GM18508 (cell line): ENCODE measurements at regions not wholly inside any gene's neighbourhood (a gene's known extent, or its start where the extent isn't known, plus 50 kb on each side); places are given as distances from the start of the nearest gene placed in this dataset.
"Not testable (repeated sequence)": the region's sequence is repeated elsewhere in the genome, so short reads cannot be mapped to it uniquely, and the experiment has no call there.

ENCODE experiments used
- ATAC-seq: cut with Tn5 transposase; IDR thresholded peaks from one replicate; pipeline ENCODE4 v1.9.1; 2021; ENCODE audit warnings: moderate number of reproducible peaks; ENCODE audit not compliant: insufficient read depth, unreplicated experiment

DNA sequence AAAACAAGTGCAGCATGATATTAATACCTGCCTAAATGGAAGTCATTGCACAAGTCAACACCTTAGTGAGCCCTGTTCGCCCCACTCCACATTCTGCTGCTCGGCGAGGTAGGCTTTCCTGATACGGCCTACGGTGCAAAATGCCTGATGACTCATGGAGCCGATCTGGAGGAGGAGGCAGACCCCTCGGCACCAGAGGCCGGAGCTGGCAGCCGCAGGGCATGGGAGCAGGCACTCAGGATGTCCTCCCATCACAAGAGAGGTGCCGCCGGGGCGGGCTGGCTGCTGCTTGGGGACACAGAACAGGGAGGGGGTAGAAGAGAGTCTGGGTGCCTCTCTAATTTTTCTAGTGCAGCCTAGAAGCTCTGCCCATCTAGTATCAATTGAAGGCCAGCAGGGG lies 418.5 kb upstream of the MGMT start:
- no peak for ATAC-seq

DNA sequence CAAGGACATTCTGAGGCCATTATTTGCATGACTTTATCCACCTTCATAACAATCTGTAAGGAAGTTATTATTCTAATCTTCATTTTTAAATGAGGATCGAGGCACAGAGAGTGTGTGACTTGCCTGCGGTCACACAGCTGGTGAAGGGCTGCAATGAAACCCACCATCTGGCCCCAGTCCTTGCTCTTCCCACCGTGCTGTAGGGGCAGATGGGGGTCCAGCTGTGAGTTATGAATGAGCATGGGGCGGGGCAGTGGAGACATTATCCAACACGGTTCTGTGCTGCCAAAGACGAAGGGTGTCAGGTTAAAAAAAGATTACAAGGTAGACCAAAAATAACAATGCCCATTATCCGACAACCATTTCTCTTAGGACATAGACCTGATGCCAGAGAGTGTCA lies 417.5 kb upstream of the MGMT start:
- ATAC-seq = no peak

DNA sequence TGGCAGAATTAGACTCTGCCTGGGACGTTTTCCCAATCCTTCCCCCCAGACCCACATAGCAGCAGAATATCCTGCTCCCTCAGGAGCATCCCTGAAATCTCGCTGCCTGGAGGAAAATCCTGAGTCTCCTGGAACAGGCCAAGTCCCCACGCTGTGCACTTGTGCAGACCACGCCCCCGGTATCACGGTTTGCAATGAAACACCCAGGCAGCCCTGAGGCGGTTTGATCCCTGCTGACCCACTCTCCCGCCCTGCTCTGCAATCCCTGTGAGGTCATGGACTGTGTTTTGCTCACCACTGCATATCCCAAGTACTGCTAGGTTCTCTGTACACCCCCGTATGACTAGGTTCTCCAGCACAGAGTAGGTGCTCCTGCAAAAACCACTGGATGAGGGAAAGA lies 411.8 kb upstream of the MGMT start:
- ATAC-seq = no peak

DNA sequence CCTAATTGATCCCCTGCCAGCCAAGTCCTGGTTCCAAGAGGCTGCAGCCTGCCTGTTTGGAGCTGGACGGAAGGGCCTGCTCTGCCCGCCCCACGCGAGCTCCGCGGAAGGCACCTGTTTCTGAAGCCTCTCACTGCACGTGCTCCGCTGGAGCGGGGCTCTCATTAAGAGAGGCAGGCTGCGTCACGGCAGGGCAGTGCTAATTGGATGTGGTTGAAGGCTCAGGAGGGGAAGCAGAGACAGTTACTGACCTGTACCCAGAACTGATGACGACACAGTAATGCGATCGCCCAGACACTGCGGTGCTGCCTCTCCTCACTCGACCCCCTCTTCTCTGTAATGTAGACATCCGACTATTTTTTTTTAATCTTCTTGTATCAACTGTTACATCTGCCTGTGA lies 411.1 kb upstream of the MGMT start:
- ATAC-seq = no peak

DNA sequence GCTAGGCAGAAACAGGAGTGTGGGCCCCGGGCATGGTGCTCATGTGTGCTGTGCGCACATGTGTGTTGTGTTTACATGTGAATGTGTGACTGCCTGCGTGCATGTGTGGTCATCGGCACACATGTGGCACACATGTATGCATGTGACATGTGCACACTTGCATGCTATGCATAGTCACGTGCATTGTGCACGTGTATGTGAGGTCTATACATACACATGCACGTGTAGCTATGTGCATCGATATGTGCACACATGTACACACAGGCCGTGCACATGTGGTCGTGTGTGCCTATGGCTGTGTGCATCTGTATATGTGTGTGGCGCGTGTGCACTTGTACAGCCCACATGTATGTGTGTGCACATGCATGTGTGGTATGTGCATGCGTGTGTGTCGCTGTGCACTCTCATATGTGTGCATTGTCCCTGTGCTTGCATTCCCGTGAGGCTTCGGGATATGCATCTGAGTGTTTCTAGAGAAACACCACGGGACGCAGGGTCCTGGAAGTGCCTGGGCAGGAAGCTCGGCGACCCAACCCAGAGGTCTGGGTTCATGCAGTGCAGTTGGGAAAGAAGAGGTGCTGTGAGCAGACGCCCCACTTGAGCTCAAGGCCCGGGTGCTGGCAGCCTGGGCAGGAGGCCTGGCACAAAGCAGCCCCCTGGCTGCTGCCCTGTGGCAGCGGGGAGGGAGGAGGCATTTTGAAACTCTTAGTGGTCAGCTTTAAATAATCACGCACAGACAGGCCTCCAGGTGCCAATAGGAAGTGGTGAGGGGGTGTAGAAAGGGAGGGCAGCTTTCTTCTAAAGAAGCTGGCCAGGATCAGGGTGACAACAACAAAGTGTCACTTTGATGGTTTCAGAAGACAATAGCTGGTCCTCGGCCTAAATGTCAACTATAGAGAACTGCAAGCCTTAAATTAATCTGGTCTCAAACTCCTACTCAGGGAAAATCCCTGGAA lies 410.0 kb upstream of the MGMT start:
- no peak for ATAC-seq

DNA sequence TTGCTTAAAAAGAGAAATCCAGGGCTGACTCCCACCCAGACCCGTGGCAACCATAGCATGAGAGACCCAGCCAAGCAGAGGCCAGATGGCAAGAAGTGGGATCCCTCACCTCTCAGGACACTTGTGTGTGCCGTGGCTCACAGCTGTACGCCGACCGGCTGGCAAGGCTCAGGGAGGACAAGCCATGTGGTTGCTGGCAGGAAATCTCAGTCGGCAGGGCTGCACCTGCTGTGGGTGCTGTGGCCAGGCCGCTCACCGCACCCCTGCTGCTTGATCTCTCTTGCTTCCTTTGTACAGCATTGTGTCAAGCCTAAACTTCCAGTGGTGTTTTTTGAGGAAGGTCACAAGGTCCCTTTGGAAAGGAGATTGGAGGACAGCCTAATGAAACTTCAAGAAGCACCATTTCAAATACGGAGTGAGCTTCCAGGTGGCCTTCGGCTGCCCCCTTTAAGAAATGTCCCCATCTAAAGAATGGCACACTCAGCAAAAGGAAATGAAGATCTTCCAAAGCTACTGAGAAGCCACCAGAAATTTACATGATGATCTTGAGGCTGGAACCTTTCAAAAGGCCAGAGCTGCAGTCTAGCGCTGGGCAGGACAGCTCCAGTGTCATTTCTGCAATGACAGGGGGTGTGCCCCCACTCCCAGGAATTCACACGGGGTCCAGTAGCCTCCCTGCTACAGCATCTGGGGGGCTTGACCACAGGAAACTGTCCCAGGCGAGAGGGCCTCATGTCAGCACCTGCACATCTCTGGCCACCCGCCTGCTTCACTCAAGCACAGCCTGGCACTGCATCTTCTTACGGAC lies 409.0 kb upstream of the MGMT start:
- peak; percentile 77 for ATAC-seq

DNA sequence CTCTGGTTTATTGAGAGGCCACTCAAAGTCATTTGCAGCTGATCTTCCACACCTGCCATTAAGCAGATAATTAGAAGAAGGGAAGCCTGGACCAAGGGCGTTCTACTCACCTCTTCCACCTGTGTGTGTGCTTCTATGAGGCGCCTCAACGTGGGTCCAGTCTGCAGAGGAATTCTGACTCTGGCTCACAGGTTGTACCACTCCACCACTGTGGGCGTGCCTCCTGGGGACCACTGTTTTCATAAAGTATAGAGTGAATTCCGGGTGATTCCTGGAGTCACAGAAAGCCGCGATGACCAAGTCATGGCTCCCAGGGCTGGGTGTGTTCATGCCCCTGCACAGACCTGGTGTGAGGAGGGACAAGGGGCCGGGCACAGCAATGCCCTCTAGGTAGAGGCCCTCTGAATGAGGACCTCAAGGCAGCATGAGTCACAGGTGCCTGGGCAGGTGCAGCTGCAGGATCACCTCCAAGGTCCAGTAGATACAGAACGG lies 408.3 kb upstream of the MGMT start:
- no peak for ATAC-seq

DNA sequence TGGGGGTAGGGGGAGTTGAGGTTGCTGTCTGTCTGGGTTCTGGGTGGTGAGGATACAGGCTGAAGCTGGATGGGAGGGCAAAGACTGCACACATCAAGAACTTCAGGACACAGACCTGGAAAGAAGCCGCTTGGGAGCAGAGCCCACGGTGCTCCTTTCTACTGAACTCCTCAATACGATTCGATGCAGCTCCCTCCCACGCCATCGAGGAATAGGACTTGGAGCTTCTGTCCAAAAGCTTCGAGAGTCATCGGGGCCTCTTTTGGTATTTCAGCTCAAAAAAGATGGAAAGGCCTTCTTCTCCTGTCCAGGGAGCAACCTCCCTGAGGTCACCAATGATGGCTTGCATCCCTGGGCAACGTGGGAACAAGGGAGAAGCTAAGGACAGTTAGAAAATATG lies 407.1 kb upstream of the MGMT start:
- no peak for ATAC-seq

DNA sequence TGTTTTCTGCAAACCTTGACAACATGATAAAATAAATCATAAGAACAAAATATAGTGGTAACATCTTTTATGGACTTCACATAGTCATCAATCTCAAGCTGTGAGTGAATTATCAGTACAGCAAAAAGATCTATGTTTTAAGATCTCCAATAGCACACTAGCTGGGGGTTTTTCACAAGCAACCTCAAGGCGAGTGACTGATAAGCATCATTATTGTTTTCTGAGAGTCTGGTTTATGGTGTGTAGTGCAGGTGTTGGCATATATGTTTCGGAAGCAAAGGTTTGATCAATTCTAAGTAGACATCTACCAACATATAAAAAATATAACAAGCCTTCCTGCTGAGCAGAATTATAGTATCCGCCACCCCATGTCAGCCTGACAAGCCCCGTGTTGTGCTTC lies 403.8 kb upstream of the MGMT start:
- no peak for ATAC-seq

DNA sequence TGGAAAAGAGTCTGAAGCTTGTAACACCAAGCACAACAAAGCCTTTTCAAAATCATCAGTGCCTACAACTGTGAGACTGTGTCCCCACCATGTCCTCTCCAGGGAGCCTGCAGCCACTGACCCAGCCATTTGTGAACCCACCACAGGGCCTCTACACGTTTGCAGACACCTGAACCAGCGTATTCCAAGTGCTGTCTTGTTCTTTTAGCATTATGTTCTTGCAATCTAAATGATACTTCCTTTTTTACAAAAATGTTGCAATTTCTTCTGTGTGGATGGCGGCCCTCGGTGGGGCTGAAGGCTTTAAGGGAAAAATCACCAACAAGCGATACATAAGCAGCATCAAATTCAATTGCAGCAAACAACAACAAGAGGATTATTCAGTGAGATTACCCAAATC lies 403.2 kb upstream of the MGMT start:
- no peak for ATAC-seq

DNA sequence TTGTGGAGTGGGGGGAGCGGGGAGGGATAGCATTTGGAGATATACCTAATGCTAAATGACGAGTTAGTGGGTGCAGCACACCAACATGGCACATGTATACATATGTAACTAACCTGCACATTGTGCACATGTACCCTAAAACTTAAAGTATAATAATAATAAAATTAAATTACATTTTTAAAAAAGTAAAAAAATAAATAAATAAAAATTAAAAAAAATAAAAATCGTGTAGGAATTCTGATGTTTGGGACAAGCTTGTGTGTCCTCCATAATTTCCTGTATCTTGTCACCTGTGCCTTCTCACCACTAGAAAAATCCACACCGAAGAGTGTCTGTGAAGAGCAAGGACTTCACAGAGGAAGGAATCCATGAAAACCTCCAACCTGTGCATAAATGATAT lies 400.5 kb upstream of the MGMT start:
- ATAC-seq = not testable (repeated sequence)

DNA sequence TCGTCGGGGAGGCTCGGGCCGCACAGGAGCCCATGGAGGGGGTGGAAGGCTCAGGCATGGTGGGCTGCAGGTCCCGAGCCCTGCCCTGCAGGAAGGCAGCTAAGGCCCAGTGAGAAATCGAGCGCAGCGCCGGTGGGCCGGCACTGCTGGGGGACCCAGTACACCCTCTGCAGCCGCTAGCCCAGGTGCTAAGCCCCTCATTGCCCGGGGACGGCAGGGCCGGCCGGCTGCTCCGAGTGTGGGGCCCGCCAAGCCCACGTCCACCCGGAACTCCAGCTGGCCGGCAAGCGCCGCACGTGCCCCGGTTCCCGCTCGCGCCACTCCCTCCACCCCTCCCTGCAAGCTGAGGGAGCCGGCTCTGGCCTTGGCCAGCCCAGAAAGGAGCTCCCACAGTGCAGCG lies 395.6 kb upstream of the MGMT start:
- ATAC-seq = not testable (repeated sequence)

DNA sequence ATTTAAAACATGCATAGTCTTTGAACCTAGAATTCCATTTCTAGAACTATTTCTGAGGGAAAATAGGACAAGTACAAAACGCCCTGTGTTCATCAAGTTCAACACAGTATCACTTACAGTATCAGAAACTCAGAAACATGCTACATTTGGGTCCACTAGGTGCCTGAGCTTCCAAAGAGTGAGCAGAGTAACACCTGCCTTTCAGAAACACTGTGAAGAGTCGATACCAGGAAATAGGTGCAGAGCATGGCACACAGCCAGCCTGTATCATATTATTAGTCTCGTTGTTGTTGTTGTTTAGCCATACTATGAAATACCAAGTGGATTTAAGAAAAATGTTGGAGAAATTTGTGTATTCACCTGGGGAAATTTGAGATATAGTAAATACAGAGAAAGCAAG lies 392.1 kb upstream of the MGMT start:
- no peak for ATAC-seq

DNA sequence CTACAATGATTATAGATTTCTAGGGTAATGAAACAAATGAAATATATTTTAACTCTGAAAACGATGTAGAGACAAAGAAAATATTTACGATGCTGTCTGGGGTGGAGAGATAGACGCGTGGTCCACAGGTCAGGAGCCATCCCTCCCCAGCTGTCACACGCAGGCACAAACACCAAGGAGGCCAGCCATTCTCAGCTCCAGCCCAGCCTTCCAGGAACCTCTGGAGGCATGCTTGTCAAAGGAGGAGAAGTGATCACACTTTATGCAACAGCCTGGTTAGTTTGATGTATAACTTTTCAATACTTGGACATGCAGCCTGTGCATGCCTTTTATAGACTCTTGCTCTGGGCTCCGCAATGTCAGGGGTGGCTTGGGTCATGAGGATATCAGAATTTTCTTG lies 391.5 kb upstream of the MGMT start:
- no peak for ATAC-seq

DNA sequence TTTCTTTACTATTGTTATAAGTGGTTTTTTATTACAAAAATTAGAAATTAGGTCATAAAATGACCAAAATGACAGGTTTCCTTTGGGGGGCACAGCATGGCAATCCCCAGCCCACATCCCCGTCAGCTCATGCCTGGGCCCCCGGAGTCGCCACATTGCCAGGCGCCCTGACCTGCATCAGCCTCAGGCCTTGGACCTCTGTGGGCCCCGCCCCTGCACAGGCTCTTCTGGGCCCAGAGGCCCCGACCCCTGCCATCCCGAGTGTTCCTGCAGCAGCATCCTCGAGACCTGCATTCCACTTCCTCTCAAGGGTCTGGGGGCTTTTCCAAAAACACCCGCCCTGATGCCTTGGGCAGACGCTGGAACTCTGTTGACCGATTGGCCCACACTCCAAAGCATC lies 391.1 kb upstream of the MGMT start:
- ATAC-seq = no peak

DNA sequence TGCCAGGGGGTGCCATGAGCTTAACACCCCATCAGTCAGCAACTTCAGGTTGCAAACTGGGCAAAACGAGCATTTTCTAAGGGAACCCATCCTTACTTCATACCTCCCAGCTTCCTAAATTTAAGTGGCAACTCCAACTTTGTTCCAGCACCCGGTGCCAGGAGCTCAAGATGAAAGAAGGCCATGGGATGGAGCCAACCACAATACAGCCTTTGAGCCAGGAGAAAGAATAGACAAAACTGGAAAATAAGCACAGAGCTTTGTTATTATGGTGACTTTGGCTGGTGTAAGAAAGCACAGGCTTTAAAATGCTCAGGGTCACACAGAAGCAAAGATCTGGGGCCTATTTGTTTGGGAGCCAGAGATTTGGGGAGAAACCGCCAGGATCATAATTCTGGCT lies 388.7 kb upstream of the MGMT start:
- ATAC-seq = no peak

DNA sequence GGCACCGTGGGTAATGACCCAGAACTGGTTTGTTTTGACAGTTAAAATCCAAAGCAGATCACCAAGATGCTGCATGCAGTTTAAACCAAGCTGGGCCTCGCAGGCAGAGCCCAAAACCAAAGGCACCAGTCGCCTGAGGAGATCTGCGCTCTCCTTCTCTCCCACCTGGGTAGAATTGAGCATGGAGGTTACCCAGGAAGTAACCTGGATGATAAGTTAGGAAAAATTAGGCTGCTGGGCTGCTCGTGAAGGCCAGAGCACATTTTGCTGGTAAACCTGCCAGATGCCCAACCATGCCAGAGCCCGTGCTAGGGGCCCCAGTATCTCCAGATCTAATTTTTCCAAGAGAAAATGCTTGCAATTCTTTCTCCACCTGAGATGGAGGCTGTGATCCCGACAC lies 388.3 kb upstream of the MGMT start:
- no peak for ATAC-seq

DNA sequence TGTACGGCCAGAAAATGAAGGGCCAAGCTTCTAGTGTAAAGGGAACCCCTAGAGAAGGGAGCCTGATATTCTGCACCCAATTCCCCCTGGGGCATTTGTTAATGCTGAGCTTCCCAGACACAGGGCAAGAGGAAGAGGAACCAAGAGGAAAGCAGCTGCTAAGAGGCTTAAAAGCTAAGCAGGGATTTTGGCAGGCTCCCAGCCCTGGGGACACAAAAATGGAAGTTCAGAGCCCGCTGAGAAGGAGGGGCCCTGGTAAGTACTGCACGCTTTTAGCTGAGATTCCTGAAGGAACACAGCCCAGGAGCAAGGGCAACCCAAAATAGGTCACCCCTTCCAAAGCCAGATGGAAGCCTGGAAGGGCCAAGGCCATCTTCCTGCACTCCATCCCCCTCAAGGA lies 387.3 kb upstream of the MGMT start:
- no peak for ATAC-seq

DNA sequence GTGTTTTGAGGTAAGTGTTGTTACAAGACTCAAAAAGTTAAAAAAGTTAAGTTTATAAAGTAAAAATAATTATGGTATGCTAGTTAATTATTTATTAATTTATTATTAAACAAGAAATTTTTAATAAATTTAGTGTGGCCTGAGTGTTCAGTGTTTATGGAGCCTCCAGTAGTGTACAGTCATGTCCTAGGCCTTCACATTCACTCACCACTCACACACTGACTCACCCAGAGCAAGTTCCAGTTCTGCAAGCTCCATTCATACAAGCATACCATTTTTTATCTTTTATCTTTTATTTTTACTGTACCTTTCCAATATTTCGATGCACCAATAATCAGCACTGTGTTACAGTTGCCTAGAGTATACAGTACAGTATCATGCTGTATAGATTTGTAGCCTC lies 381.2 kb upstream of the MGMT start:
- ATAC-seq = no peak

DNA sequence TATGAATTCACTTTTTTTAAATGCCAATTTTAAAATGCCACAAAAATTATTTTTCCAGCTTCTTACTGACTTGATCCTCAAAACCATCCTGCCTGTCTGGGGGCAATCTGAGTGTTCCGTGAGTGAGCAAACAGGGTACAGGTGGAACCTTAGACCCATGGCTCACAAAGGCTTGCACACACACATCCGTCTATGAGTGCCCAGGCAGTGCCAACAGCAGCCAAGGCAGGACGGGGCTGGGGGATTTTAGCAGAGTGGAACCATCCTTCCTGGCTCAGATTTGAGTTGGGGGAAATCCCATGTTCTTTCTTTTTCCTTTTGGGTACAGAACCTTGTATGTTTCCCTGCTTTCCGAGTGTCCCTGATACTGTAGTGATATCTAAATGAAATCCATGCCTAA lies 377.7 kb upstream of the MGMT start:
- no peak for ATAC-seq

DNA sequence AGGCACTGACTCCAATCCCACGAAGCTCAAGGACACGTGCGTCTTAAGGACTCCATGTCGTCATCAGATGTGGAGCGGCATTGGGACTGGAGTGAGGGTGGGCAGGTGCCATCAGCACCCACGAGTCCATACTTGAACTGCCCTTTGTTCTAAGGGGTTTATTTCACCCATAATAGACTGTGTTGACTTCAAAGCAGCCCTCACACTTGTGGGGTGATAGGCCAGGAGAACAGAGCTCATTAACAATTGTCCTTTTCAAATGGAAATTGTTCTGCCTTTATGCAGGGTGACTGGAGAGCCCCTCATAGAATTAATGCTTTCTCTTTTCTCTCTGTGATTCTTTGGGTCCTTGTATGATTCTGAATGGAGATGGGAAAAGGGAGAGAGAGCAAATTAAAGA lies 376.9 kb upstream of the MGMT start:
- ATAC-seq = no peak
